RCC 7860 (cell line): ENCODE measurements at regions not wholly inside any gene's neighbourhood (a gene's known extent, or its start where the extent isn't known, plus 50 kb on each side); places are given as distances from the start of the nearest gene placed in this dataset.
"Not testable (repeated sequence)": the region's sequence is repeated elsewhere in the genome, so short reads cannot be mapped to it uniquely, and the experiment has no call there.

Experiments
- DNase-seq: peaks from one replicate; pipeline ENCODE4 v3.0.0-alpha.2; 2015; ENCODE audit warnings: low spot score
- FAIRE-seq: peaks from 2 replicates; lab custom pipeline; 2012; peaks lifted over from hg19 to GRCh38; lab: Jason Lieb, UNC

- no peak for DNase-seq
- FAIRE-seq = no peak
Observed at GRCh38 chr2:154974041-154974440, 275.5 kb downstream of the KCNJ3 start.

GRCh38 chr2:154963511-154963910 lies 265.0 kb downstream of the KCNJ3 start:
- no peak for FAIRE-seq
- DNase-seq = no peak

GRCh38 chr2:154961676-154962075 lies 263.2 kb downstream of the KCNJ3 start:
- DNase-seq (no peak), FAIRE-seq (no peak)

GRCh38 chr2:154960802-154961583 lies 262.5 kb downstream of the KCNJ3 start:
- FAIRE-seq = no peak

GRCh38 chr2:154952346-154952980 lies 254.0 kb downstream of the KCNJ3 start:
- FAIRE-seq (no peak), DNase-seq (no peak)

More at GRCh38 chr2:154960802-154961583, 262.5 kb downstream of the KCNJ3 start:
- DNase-seq = no peak

GRCh38 chr2:154947416-154947815 lies 248.9 kb downstream of the KCNJ3 start:
- not testable (repeated sequence) for DNase-seq, FAIRE-seq

GRCh38 chr2:154945984-154946383 lies 247.5 kb downstream of the KCNJ3 start:
- DNase-seq = no peak
- no peak for FAIRE-seq

GRCh38 chr2:154941379-154941778 lies 242.9 kb downstream of the KCNJ3 start:
- FAIRE-seq (no peak), DNase-seq (no peak)

- FAIRE-seq (no peak), DNase-seq (no peak)
Observed at GRCh38 chr2:154934213-154934612, 235.7 kb downstream of the KCNJ3 start.

- DNase-seq = no peak
- FAIRE-seq = no peak
Observed at GRCh38 chr2:154924531-154924930, 226.0 kb downstream of the KCNJ3 start.

GRCh38 chr2:154914561-154914960 lies 216.1 kb downstream of the KCNJ3 start:
- no peak for FAIRE-seq
- DNase-seq = no peak

GRCh38 chr2:154912215-154912614 lies 213.7 kb downstream of the KCNJ3 start:
- DNase-seq (no peak), FAIRE-seq (no peak)

GRCh38 chr2:154911729-154912128 lies 213.2 kb downstream of the KCNJ3 start:
- DNase-seq = no peak
- no peak for FAIRE-seq

- DNase-seq = no peak
- FAIRE-seq = no peak
Observed at GRCh38 chr2:154910701-154911100, 212.2 kb downstream of the KCNJ3 start.

GRCh38 chr2:154908327-154908726 lies 209.8 kb downstream of the KCNJ3 start:
- DNase-seq = no peak
- FAIRE-seq = no peak
